NCI-H1930 (cell line): ENCODE measurements at regions not wholly inside any gene's neighbourhood (a gene's known extent, or its start where the extent isn't known, plus 50 kb on each side); places are given as distances from the start of the nearest gene placed in this dataset.
"Not testable (repeated sequence)": the region's sequence is repeated elsewhere in the genome, so short reads cannot be mapped to it uniquely, and the experiment has no call there.

Experiments
- DNase-seq, 2 experiments: peaks; one replicate each; lab custom pipeline; 2025; lab: John Stamatoyannopoulos, UW

GRCh38 chr4:58368221-58368620 lies 1258.0 kb upstream of the IGFBP7 start:
- no peak for DNase-seq

GRCh38 chr4:58360354-58361133 lies 1250.4 kb upstream of the IGFBP7 start:
- no peak for DNase-seq

DNA sequence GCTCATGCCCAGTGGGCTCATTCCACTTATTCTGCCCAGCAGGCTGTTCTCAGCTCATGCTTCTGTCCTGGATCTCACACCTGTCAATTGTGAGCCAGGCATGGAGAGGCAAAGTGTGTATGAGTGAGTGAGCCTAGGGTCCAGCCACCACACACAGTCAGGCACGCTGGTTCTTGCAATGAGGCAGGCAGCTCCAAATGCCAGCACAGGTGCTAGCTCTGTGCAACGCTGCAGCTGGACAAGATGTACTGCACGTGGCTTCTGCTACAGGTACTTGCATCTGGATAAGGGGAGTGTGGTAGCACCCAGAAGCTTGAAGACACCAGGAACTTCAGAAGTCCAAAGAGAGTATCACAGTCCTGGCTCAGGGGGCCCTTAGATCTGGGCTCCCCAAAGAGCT lies 1249.4 kb upstream of the IGFBP7 start:
- DNase-seq = no peak

GRCh38 chr4:58357947-58358346 lies 1247.8 kb upstream of the IGFBP7 start:
- DNase-seq = no peak

- no peak for DNase-seq
Measured at GRCh38 chr4:58325070-58325469, 1214.9 kb upstream of the IGFBP7 start.

- DNase-seq = no peak
Measured at GRCh38 chr4:58313444-58313843, 1203.3 kb upstream of the IGFBP7 start.

DNA sequence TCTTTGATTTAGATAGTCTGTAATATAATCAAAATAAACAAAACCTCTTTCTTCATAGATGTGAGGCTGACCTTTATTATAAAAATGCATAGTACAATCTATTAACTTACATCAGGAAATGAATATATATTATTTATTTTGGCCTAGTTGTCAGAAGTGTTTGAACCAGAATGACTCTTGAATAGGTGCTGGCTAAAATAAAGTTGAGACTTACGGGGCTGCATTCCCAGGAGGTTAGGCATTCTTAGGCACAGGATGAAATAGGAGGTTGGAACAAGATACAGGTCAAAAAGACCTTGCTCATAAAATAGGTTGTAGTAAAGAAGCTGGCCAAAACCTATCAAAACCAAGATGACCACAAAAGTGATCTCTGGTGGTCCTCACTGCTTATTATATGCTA lies 1193.3 kb upstream of the IGFBP7 start:
- DNase-seq = no peak

DNA sequence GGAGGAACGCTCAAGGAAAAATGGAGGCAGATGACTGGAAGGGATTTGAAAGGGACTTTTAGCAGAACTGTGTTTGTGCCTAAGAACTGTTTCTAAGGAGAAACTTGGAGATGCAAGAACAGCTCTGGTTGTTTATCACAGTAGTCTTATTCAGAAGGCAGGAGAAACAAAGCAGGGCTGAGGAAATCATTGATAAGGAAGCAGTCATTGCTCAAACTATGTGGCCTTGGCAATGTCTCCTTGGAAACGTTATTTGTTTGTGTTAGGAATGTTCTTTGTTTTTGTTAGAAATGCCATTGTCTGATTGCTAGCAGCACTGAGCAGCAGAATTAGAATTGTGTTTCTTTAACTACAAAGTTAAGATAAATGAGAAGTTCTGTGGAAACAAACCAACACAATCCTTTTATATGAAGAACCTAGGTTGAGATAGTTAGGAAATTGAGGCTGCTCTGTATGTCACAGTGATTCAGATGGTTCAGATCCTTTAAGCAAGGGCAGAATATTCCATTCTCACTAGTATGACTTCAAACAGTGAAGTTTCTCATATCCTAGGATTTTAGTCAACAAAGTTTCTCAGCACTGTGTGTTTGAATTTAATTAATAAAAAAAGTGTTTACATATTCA lies 1191.3 kb upstream of the IGFBP7 start:
- DNase-seq = no peak

- no peak for DNase-seq
Measured at GRCh38 chr4:58286335-58286734, 1176.2 kb upstream of the IGFBP7 start.

GRCh38 chr4:58280928-58281327 lies 1170.7 kb upstream of the IGFBP7 start:
- not testable (repeated sequence) for DNase-seq

GRCh38 chr4:58275856-58276255 lies 1165.7 kb upstream of the IGFBP7 start:
- DNase-seq = no peak

DNA sequence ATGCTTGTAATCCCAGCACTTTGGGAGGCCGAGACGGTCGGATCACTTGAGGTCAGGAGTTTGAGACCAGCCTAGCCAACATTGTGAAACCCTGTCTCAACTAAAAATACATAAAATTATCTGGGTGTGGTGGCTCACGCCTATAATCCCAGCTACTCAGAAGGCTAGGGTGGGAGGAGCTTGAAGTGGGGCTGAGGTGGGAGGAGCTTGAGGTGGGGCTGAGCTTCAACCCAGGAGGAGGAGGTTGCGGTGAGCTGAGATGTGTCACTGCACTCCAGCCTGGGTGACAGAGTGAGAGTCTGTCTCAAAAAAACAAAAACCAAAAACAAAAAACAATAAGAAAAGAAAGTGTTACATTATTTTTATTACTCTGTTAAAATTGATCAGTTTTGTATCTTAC lies 1164.4 kb upstream of the IGFBP7 start:
- DNase-seq = no peak

DNA sequence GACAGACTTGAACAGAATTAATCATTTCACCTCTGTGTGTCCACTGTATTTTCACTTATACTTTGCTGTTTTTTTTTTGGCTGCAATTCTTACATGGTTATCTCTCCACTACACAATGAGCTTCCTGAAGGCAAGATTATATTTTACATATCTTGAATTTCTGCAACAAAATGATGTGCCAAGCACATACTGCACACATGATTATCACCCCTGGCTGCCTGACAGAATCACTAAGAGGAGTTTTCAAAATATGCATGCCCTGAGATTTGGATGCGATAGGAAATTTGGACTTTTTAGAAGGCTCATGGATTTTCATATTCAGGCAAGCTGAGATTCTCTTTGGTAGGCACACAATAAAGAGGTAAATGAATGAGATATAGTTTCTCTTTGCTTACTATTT lies 1162.1 kb upstream of the IGFBP7 start:
- no peak for DNase-seq

DNA sequence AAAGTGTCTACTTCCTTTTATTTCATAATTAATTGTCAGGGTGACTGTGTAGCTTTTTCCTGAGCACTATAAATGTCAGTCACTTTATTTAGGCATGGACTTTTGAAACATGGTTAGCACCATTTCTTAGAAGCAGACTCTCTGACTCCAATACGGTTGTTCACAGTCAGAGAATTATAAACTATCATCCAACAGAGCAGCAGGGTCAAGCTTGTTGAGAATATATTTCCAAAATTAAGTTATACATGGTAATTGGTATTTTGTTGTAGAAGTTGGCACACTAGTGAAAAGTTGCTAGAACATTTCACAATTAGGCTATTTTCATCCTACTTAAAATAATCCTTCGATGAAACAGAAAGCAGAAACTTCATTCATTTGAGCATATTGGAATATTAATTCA lies 1155.5 kb upstream of the IGFBP7 start:
- no peak for DNase-seq

GRCh38 chr4:58261526-58261925 lies 1151.3 kb upstream of the IGFBP7 start:
- no peak for DNase-seq

DNA sequence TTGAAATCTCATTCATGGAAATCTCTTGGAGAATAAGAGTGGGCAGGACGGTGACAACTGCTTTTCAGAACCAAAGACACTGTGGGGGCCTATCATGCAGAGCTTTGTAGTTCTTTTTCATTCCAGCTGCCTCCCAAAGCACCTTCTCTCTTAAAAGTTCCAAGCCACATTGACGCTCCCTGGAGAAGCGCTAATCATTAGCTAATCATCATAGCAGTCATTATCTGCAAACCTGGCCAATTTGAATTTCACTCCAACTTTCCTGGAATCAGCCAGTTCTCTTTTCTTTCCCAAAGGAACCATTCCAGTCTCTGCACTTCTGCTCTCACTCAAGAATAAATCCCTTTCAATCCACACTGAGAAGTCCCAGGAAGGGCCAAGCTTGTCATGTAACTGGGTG lies 1144.1 kb upstream of the IGFBP7 start:
- no peak for DNase-seq

- DNase-seq = no peak
Measured at GRCh38 chr4:58252656-58253055, 1142.5 kb upstream of the IGFBP7 start.

DNA sequence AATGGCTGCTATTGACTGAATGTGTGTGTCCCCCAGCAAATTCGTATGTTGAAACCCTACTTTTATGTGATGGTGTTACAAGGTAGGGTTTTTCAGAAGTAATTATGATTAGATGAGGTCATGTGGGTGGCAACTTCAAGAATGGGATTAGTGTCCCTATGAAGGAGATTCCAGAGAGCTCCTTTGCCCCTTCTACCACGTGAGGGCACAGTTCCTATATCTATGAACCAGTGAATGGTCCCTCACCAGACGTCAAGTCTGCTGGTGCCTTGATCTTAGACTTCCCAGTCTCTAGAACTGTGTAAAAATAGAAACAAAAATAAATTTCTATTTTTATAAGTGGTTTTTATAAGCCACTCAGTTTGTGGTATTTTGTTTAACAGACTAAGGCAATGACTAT lies 1137.6 kb upstream of the IGFBP7 start:
- DNase-seq = no peak

DNA sequence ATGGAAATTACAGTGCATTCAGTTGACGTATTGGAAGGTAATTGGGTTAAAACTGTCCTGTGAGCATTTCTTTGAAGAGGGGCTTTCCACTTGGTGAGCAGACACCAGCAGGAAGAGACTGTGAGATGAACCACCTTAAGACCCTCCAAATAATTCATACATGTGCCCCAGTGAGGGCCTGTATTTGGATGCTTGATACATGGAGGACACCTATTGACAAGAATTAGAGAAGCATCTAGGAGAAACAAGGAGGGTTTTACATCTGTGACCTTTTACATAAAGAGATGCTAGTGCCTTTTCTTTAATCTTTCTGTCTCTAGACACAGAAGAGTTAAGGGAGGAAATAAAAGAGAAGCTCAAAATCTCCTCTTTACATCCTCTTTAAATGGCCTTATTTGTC lies 1115.3 kb upstream of the IGFBP7 start:
- no peak for DNase-seq

DNA sequence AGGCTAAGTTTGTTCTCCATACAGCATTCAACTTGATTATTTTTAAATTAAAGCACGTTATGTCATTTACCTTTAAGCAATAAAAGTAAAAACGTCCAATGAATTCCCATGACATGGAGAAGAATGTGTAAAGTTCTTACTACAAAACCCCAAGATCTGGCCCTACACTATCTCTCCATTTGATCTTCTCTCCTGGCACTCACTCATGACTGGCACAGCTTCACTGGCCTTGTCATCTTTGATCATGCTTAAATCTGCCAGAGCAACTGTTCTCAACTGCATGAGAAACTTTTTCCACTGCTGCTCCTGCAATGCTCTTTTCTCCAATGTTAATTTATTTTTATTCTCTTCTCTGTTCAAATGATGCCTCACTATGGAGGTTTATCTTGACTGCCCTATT lies 1109.0 kb upstream of the IGFBP7 start:
- no peak for DNase-seq

GRCh38 chr4:58216461-58216860 lies 1106.3 kb upstream of the IGFBP7 start:
- DNase-seq = no peak

GRCh38 chr4:58214376-58214775 lies 1104.2 kb upstream of the IGFBP7 start:
- no peak for DNase-seq

GRCh38 chr4:58209551-58209950 lies 1099.4 kb upstream of the IGFBP7 start:
- DNase-seq = no peak

GRCh38 chr4:58209001-58209400 lies 1098.8 kb upstream of the IGFBP7 start:
- no peak for DNase-seq
